Panc1 (cell line): ENCODE measurements at regions not wholly inside any gene's neighbourhood (a gene's known extent, or its start where the extent isn't known, plus 50 kb on each side); places are given as distances from the start of the nearest gene placed in this dataset.

Source experiments
- ATAC-seq: fragments of 200-7000 bp; cut with Tn5 transposase; 2 replicates; pipeline ENCODE4 v1.9.1; 2020; ENCODE audit warnings: mild to moderate bottlenecking, moderate library complexity
- BruUV-seq: library from RNA; stranded (reverse); fragments of 400-500 nt; replicated peaks from 2 replicates; lab custom pipeline; 2021; lab: Mats Ljungman, UMichigan
- CTCF ChIA-PET: fragments of 300-600 bp; sonication (Branson Sonifier 250); formaldehyde crosslinking; loops from one replicate; lab custom pipeline; 2022; ENCODE audit warnings: antibody characterized with exemption; lab: Charles Lee
- POLR2A ChIA-PET: fragments of 300-600 bp; sonication (Branson Sonifier 250); formaldehyde crosslinking; loops from one replicate; lab custom pipeline; 2022; ENCODE audit warnings: antibody characterized with exemption; lab: Charles Lee
- DNase-seq: peaks from one replicate; pipeline ENCODE4 v3.0.0-alpha.2; 2010; ENCODE audit warnings: low read depth, low spot score
- H3K27ac ChIP-seq: 2 replicates; pipeline ENCODE4 v1.5.1; 2011; ENCODE audit warnings: mild to moderate bottlenecking, low read length, inconsistent platforms
- H3K27me3 ChIP-seq: fragments of 200-500 bp; sonication (Bioruptor generic); 2 replicates; pipeline ENCODE4 v1.6.0; 2014; ENCODE audit warnings: low read length, inconsistent platforms; ENCODE audit not compliant: control insufficient read depth, insufficient read depth
- H3K36me3 ChIP-seq: fragments of 200-500 bp; sonication (Bioruptor generic); 2 replicates; pipeline ENCODE4 v1.5.1; 2014; ENCODE audit warnings: inconsistent platforms, mild to moderate bottlenecking, low read length, moderate library complexity; ENCODE audit not compliant: control insufficient read depth, insufficient read depth
- H3K4me1 ChIP-seq: 2 replicates; pipeline ENCODE4 v1.5.1; 2011; ENCODE audit warnings: inconsistent platforms, mild to moderate bottlenecking, low read length, moderate library complexity; ENCODE audit not compliant: control insufficient read depth, insufficient read depth
- H3K4me3 ChIP-seq, 2 experiments: 2 replicates each; pipeline ENCODE4 v1.5.1; 2011 to 2012; ENCODE audit warnings: low read depth in 2 of 2, low read length in 2 of 2, mild to moderate bottlenecking in 2 of 2, inconsistent platforms in 1 of 2, moderate library complexity in 1 of 2
- H3K9me3 ChIP-seq: fragments of 200-500 bp; sonication (Bioruptor generic); 2 replicates; pipeline ENCODE4 v1.5.1; 2014; ENCODE audit warnings: low read depth, mild to moderate bottlenecking, inconsistent platforms, low read length, moderate library complexity; ENCODE audit not compliant: control insufficient read depth, insufficient read depth
- CTCF ChIP-seq: fragments of 450-650 bp; IDR thresholded peaks from 2 replicates; pipeline ENCODE4 v1.5.1; 2017; ENCODE audit warnings: mild to moderate bottlenecking
- POLR2AphosphoS5 ChIP-seq: IDR thresholded peaks from 2 replicates; pipeline ENCODE4 v1.6.1; 2012; ENCODE audit warnings: mild to moderate bottlenecking, low read depth, low read length, moderate library complexity
- REST ChIP-seq, 2 experiments: IDR thresholded peaks; 2 replicates each; pipeline ENCODE4 v1.6.1; 2011 to 2012; ENCODE audit warnings: low read depth in 2 of 2, control low read depth in 1 of 2, low read length in 1 of 2, mild to moderate bottlenecking in 1 of 2, moderate library complexity in 1 of 2; ENCODE audit not compliant: insufficient read depth in 1 of 2
- SIN3A ChIP-seq: IDR thresholded peaks from 2 replicates; pipeline ENCODE4 v1.6.1; 2012; ENCODE audit warnings: low read depth, mild to moderate bottlenecking, low read length, moderate library complexity, borderline replicate concordance; ENCODE audit not compliant: insufficient read depth
- TCF7L2 ChIP-seq: IDR thresholded peaks from 2 replicates; pipeline ENCODE4 v1.6.1; 2011; ENCODE audit warnings: mild to moderate bottlenecking, low read depth, low read length, inconsistent platforms
- in situ Hi-C: cut with HindIII; loops from 2 replicates; pipeline ENCODE4 v1.10.0; 2016; ENCODE audit warnings: low sequenced_read_pairs, low pct_unique_long_range_greater_than_20kb
- intact Hi-C: fragments of 100-400 bp; cut with micrococcal nuclease; formaldehyde crosslinking; loops from one replicate; pipeline ENCODE4 v1.10.0; 2022; ENCODE audit not compliant: unreplicated experiment

- Histone ChIP-seq H3K9me3 (no peaks in the 10 kb centered on the region), H3K4me3 (no peak overlapping the region), H3K4me1 (no peaks in the 10 kb centered on the region), H3K27ac (no peak overlapping the region), H3K27me3 (no peaks in the 10 kb centered on the region), H3K36me3 (no peaks in the 10 kb centered on the region)
- in situ Hi-C loops, result no loop called here
- CTCF ChIA-PET, result no interaction called here
- DNase-seq (no peak), ATAC-seq (no peak)
- no TSS peak for BruUV-seq
- intact Hi-C loops, result no loop called here
- POLR2A ChIA-PET, result no interaction called here
- TF ChIP-seq POLR2AphosphoS5 (no peak), SIN3A (no peak)
Observed at GRCh38 chr2:123047186-123047585, 977.9 kb upstream of the CNTNAP5 start.

GRCh38 chr2:123051136-123051535 lies 974.0 kb upstream of the CNTNAP5 start:
- intact Hi-C loops, result no loop called here
- H3K4me1 ChIP-seq, result no peaks in the 10 kb centered on the region
- no peak for TF ChIP-seq SIN3A
- TF ChIP-seq REST (IDR thresholded peaks at IDR 0.05; ENCODE audit: insufficient read depth in 1 of 2, low read depth in 2 of 2, low read length in 1 of 2), result no peak
- no peak for TF ChIP-seq POLR2AphosphoS5
- TF ChIP-seq CTCF, result no peak
- TF ChIP-seq TCF7L2, result no peak
- in situ Hi-C loops, result no loop called here
- DNase-seq, result no peak
- no peak for ATAC-seq
- H3K27ac ChIP-seq, result no peak overlapping the region
- H3K9me3 ChIP-seq, result no peaks in the 10 kb centered on the region
- BruUV-seq, result no TSS peak
- ChIA-PET CTCF (no interaction called here), POLR2A (no interaction called here)
- H3K36me3 ChIP-seq, result no peaks in the 10 kb centered on the region
- H3K27me3 ChIP-seq, result no peaks in the 10 kb centered on the region
- H3K4me3 ChIP-seq, result no peak overlapping the region

- no peaks in the 10 kb centered on the region for H3K36me3 ChIP-seq
- no peaks in the 10 kb centered on the region for H3K4me1 ChIP-seq
- DNase-seq (no peak), ATAC-seq (no peak)
- POLR2A ChIA-PET, result no interaction called here
- CTCF ChIA-PET, result no interaction called here
- no TSS peak for BruUV-seq
- in situ Hi-C loops (no loop called here), intact Hi-C loops (no loop called here)
- no peak overlapping the region for H3K4me3 ChIP-seq
- H3K27me3 ChIP-seq, result no peaks in the 10 kb centered on the region
- TF ChIP-seq REST (IDR thresholded peaks at IDR 0.05; ENCODE audit: insufficient read depth in 1 of 2, low read depth in 2 of 2, low read length in 1 of 2), result no peak
- TF ChIP-seq CTCF, result no peak
- no peak overlapping the region for H3K27ac ChIP-seq
- no peaks in the 10 kb centered on the region for H3K9me3 ChIP-seq
Observed at GRCh38 chr2:123061534-123061933, 963.6 kb upstream of the CNTNAP5 start.
